Peyer's patch (tissue), 4 donors: ENCODE measurements at regions not wholly inside any gene's neighbourhood (a gene's known extent, or its start where the extent isn't known, plus 50 kb on each side); places are given as distances from the start of the nearest gene placed in this dataset.
"Not testable (repeated sequence)": the region's sequence is repeated elsewhere in the genome, so short reads cannot be mapped to it uniquely, and the experiment has no call there.

Experiments
- DNase-seq, 3 donors: peaks; one replicate each; pipeline ENCODE4 v3.0.0-alpha.2; 2017 to 2019
- H3K27ac ChIP-seq, 4 donors: fragments of 200-600 bp; sonication (generic); one replicate each; pipeline ENCODE4 v1.5.1; 2016 to 2019
- H3K27me3 ChIP-seq, 2 donors: fragments of 200-600 bp; sonication (generic); one replicate each; pipeline ENCODE4 v1.5.1; 2019
- H3K36me3 ChIP-seq, 3 donors: fragments of 200-600 bp; sonication (generic); one replicate each; pipeline ENCODE4 v1.5.1; 2016 to 2019
- H3K4me1 ChIP-seq, 4 donors: fragments of 200-600 bp; sonication (generic); one replicate each; pipeline ENCODE4 v1.5.1; 2016 to 2019
- H3K4me3 ChIP-seq, 4 donors: fragments of 200-600 bp; sonication (generic); 1 replicate in 3 of 4; 2 replicates in 1 of 4; pipeline ENCODE4 v1.5.1; 2016 to 2019; ENCODE audit warnings: mild to moderate bottlenecking in 1 of 4
- H3K9me3 ChIP-seq, 4 donors: fragments of 200-600 bp; sonication (generic); one replicate each; pipeline ENCODE4 v1.5.1; 2016 to 2019; ENCODE audit warnings: mild to moderate bottlenecking in 1 of 4
- CTCF ChIP-seq, 6 experiments: fragments of 450-650 bp in 4 of 6; fragments of 200-600 bp in 2 of 6; sonication (generic) in 1 of 6; IDR thresholded peaks; one replicate each; pipeline ENCODE4 v1.5.1; 2017 to 2019; ENCODE audit warnings: antibody characterized with exemption in 6 of 6, mild to moderate bottlenecking in 3 of 6, moderate library complexity in 1 of 6
- POLR2A ChIP-seq, 2 donors: fragments of 450-650 bp; IDR thresholded peaks; one replicate each; pipeline ENCODE4 v1.5.1; 2017; ENCODE audit warnings: antibody characterized with exemption in 2 of 2, mild to moderate bottlenecking in 2 of 2, moderate library complexity in 2 of 2

- no peak overlapping the region for H3K4me3 ChIP-seq
- H3K27ac ChIP-seq, result no peak overlapping the region
- no peak for DNase-seq
- no peaks in the 10 kb centered on the region for H3K36me3 ChIP-seq
- no peaks in the 10 kb centered on the region for H3K4me1 ChIP-seq
- no peaks in the 10 kb centered on the region for H3K27me3 ChIP-seq
- no peak for TF ChIP-seq POLR2A (IDR thresholded peaks at IDR 0.05)
- TF ChIP-seq CTCF (IDR thresholded peaks at IDR 0.05), result peak in 2 of 6 experiments; percentile 21 to 24
- H3K9me3 ChIP-seq, result no peaks in the 10 kb centered on the region
Observed at GRCh38 chr3:66836363-66837152, 161.5 kb upstream of the KBTBD8 start.

GRCh38 chr3:66838704-66839103, 159.4 kb upstream of the KBTBD8 start:
- no peak for TF ChIP-seq CTCF (IDR thresholded peaks at IDR 0.05)
- TF ChIP-seq POLR2A (IDR thresholded peaks at IDR 0.05), result no peak
- H3K36me3 ChIP-seq, result no peaks in the 10 kb centered on the region
- DNase-seq, result no peak
- H3K27me3 ChIP-seq, result no peaks in the 10 kb centered on the region
- H3K4me3 ChIP-seq, result no peak overlapping the region
- no peaks in the 10 kb centered on the region for H3K9me3 ChIP-seq
- no peaks in the 10 kb centered on the region for H3K4me1 ChIP-seq
- H3K27ac ChIP-seq, result no peak overlapping the region

- no peak for TF ChIP-seq POLR2A (IDR thresholded peaks at IDR 0.05)
- no peak for TF ChIP-seq CTCF (IDR thresholded peaks at IDR 0.05)
- H3K27me3 ChIP-seq, result no peaks in the 10 kb centered on the region
- H3K4me1 ChIP-seq, result no peaks in the 10 kb centered on the region
- H3K4me3 ChIP-seq, result no peak overlapping the region
- DNase-seq, result no peak
- no peaks in the 10 kb centered on the region for H3K36me3 ChIP-seq
- H3K27ac ChIP-seq, result no peak overlapping the region
- no peaks in the 10 kb centered on the region for H3K9me3 ChIP-seq
Observed at GRCh38 chr3:66839508-66839907, 158.6 kb upstream of the KBTBD8 start.

- H3K27me3 ChIP-seq, H3K4me1 ChIP-seq, H3K27ac ChIP-seq, DNase-seq, H3K9me3 ChIP-seq, H3K4me3 ChIP-seq, H3K36me3 ChIP-seq: not testable (repeated sequence)
Observed at GRCh38 chr3:66842761-66843464, 155.2 kb upstream of the KBTBD8 start.

- TF ChIP-seq POLR2A (IDR thresholded peaks at IDR 0.05) (no peak), CTCF (IDR thresholded peaks at IDR 0.05) (no peak)
- no peaks in the 10 kb centered on the region for H3K27me3 ChIP-seq
Observed at GRCh38 chr3:66851894-66852613, 146.1 kb upstream of the KBTBD8 start.

More at GRCh38 chr3:66851894-66852613, 146.1 kb upstream of the KBTBD8 start:
- Histone ChIP-seq H3K4me3 (no peak overlapping the region), H3K27ac (no peak overlapping the region), H3K4me1 (no peaks in the 10 kb centered on the region), H3K9me3 (no peaks in the 10 kb centered on the region), H3K36me3 (no peaks in the 10 kb centered on the region)
- no peak for DNase-seq
